ENCODE measurements at regions not wholly inside any gene's neighbourhood (a gene's known extent, or its start where the extent isn't known, plus 50 kb on each side); places are given as distances from the start of the nearest gene placed in this dataset.

GRCh38 chr3:88369337-88369736, 219.6 kb downstream of the C3orf38 start:
- TF ChIP-seq CTCF (conservative IDR thresholded peaks at IDR 0.05 in 1 of 2, IDR thresholded peaks at IDR 0.05 in 1 of 2; ENCODE audit: extremely low read depth in 1 of 2, insufficient read depth in 1 of 2, low read depth in 1 of 2, low read length in 2 of 2) (no peak), EZH2 (IDR thresholded peaks at IDR 0.05; ENCODE audit: borderline replicate concordance, low read length) (no peak)

Measured in mammary epithelial cell (primary cell).